ENCODE measurements at regions not wholly inside any gene's neighbourhood (a gene's known extent, or its start where the extent isn't known, plus 50 kb on each side); places are given as distances from the start of the nearest gene placed in this dataset.
"Not testable (repeated sequence)": the region's sequence is repeated elsewhere in the genome, so short reads cannot be mapped to it uniquely, and the experiment has no call there.

- DNase-seq (ENCODE audit: low read depth) = no peak
- in situ Hi-C loops (cut with HindIII; ENCODE audit: low pct_unique_long_range_greater_than_20kb, low sequenced_read_pairs) = no loop called here
Observed at GRCh38 chr2:167719410-167719809, 528.0 kb downstream of the STK39 start.

GRCh38 chr2:167718560-167718959 is 528.8 kb downstream of the STK39 start:
- DNase-seq (ENCODE audit: low read depth) = no peak
- in situ Hi-C loops (cut with HindIII; ENCODE audit: low pct_unique_long_range_greater_than_20kb, low sequenced_read_pairs) = no loop called here

GRCh38 chr2:167715932-167716331 is 531.5 kb downstream of the STK39 start:
- DNase-seq (ENCODE audit: low read depth) = no peak

GRCh38 chr2:167715498-167715897 is 531.9 kb downstream of the STK39 start:
- in situ Hi-C loops (cut with HindIII; ENCODE audit: low pct_unique_long_range_greater_than_20kb, low sequenced_read_pairs); DNase-seq (ENCODE audit: low read depth): not testable (repeated sequence)

More at GRCh38 chr2:167715932-167716331, 531.5 kb downstream of the STK39 start:
- in situ Hi-C loops (cut with HindIII; ENCODE audit: low pct_unique_long_range_greater_than_20kb, low sequenced_read_pairs) = no loop called here

GRCh38 chr2:167712275-167712674 is 535.1 kb downstream of the STK39 start:
- in situ Hi-C loops (cut with HindIII; ENCODE audit: low pct_unique_long_range_greater_than_20kb, low sequenced_read_pairs) = no loop called here
- no peak for DNase-seq (ENCODE audit: low read depth)

- no peak for DNase-seq (ENCODE audit: low read depth)
- in situ Hi-C loops (cut with HindIII; ENCODE audit: low pct_unique_long_range_greater_than_20kb, low sequenced_read_pairs) = no loop called here
Observed at GRCh38 chr2:167708998-167709397, 538.4 kb downstream of the STK39 start.

- in situ Hi-C loops (cut with HindIII; ENCODE audit: low pct_unique_long_range_greater_than_20kb, low sequenced_read_pairs) = no loop called here
- DNase-seq (ENCODE audit: low read depth) = no peak
Observed at GRCh38 chr2:167706800-167707199, 540.6 kb downstream of the STK39 start.

- in situ Hi-C loops (cut with HindIII; ENCODE audit: low pct_unique_long_range_greater_than_20kb, low sequenced_read_pairs) = no loop called here
- DNase-seq (ENCODE audit: low read depth) = no peak
Observed at GRCh38 chr2:167703441-167703840, 544.0 kb downstream of the STK39 start.

GRCh38 chr2:167702227-167702626 is 545.2 kb downstream of the STK39 start:
- in situ Hi-C loops (cut with HindIII; ENCODE audit: low pct_unique_long_range_greater_than_20kb, low sequenced_read_pairs) = no loop called here
- DNase-seq (ENCODE audit: low read depth) = no peak

- in situ Hi-C loops (cut with HindIII; ENCODE audit: low pct_unique_long_range_greater_than_20kb, low sequenced_read_pairs) = no loop called here
- DNase-seq (ENCODE audit: low read depth) = no peak
Observed at GRCh38 chr2:167701651-167702050, 545.7 kb downstream of the STK39 start.

GRCh38 chr2:167697948-167698347 is 549.4 kb downstream of the STK39 start:
- in situ Hi-C loops (cut with HindIII; ENCODE audit: low pct_unique_long_range_greater_than_20kb, low sequenced_read_pairs) = no loop called here
- no peak for DNase-seq (ENCODE audit: low read depth)

- DNase-seq (ENCODE audit: low read depth) = no peak
- in situ Hi-C loops (cut with HindIII; ENCODE audit: low pct_unique_long_range_greater_than_20kb, low sequenced_read_pairs) = no loop called here
Observed at GRCh38 chr2:167697194-167697593, 550.2 kb downstream of the STK39 start.

GRCh38 chr2:167692936-167693335 is 554.5 kb downstream of the STK39 start:
- in situ Hi-C loops (cut with HindIII; ENCODE audit: low pct_unique_long_range_greater_than_20kb, low sequenced_read_pairs) = no loop called here
- no peak for DNase-seq (ENCODE audit: low read depth)

GRCh38 chr2:167692191-167692590 is 555.2 kb downstream of the STK39 start:
- in situ Hi-C loops (cut with HindIII; ENCODE audit: low pct_unique_long_range_greater_than_20kb, low sequenced_read_pairs) = no loop called here
- DNase-seq (ENCODE audit: low read depth) = no peak

- in situ Hi-C loops (cut with HindIII; ENCODE audit: low pct_unique_long_range_greater_than_20kb, low sequenced_read_pairs) = no loop called here
- DNase-seq (ENCODE audit: low read depth) = no peak
Observed at GRCh38 chr2:167689444-167689843, 558.0 kb downstream of the STK39 start.

- in situ Hi-C loops (cut with HindIII; ENCODE audit: low pct_unique_long_range_greater_than_20kb, low sequenced_read_pairs) = no loop called here
Observed at GRCh38 chr2:167686691-167687090, 560.7 kb downstream of the STK39 start.

GRCh38 chr2:167681234-167682015 is 566.0 kb downstream of the STK39 start:
- no peak for DNase-seq (ENCODE audit: low read depth)
- in situ Hi-C loops (cut with HindIII; ENCODE audit: low pct_unique_long_range_greater_than_20kb, low sequenced_read_pairs) = no loop called here

More at GRCh38 chr2:167686691-167687090, 560.7 kb downstream of the STK39 start:
- DNase-seq (ENCODE audit: low read depth) = no peak

GRCh38 chr2:167678158-167678557 is 569.2 kb downstream of the STK39 start:
- no peak for DNase-seq (ENCODE audit: low read depth)
- in situ Hi-C loops (cut with HindIII; ENCODE audit: low pct_unique_long_range_greater_than_20kb, low sequenced_read_pairs) = no loop called here

GRCh38 chr2:167675906-167676305 is 571.5 kb downstream of the STK39 start:
- no peak for DNase-seq (ENCODE audit: low read depth)
- in situ Hi-C loops (cut with HindIII; ENCODE audit: low pct_unique_long_range_greater_than_20kb, low sequenced_read_pairs) = no loop called here

- no peak for DNase-seq (ENCODE audit: low read depth)
- in situ Hi-C loops (cut with HindIII; ENCODE audit: low pct_unique_long_range_greater_than_20kb, low sequenced_read_pairs) = no loop called here
Observed at GRCh38 chr2:167670588-167670987, 576.8 kb downstream of the STK39 start.
